K562 (cell line): ENCODE measurements at regions not wholly inside any gene's neighbourhood (a gene's known extent, or its start where the extent isn't known, plus 50 kb on each side); places are given as distances from the start of the nearest gene placed in this dataset.

Experiments used
- CBFA2T3 ChIP-seq: fragments of 450-650 bp; IDR thresholded peaks from 2 replicates; pipeline ENCODE4 v1.6.1; 2017
- CBX3 ChIP-seq, 2 experiments: IDR thresholded peaks; 1 replicate in 1 of 2; 2 replicates in 1 of 2; pipeline ENCODE4 v1.6.1; 2012; ENCODE audit warnings: inconsistent platforms in 2 of 2, low read length in 2 of 2, borderline replicate concordance in 1 of 2, control low read depth in 1 of 2
- CCAR2 ChIP-seq: fragments of 200-400 bp; formaldehyde crosslinking; IDR thresholded peaks from 2 replicates; pipeline ENCODE4 v1.6.1; 2017; ENCODE audit warnings: mild to moderate bottlenecking, low read depth, low read length
- CTBP1 ChIP-seq: fragments of 450-650 bp; IDR thresholded peaks from 2 replicates; pipeline ENCODE4 v1.6.1; 2016; ENCODE audit warnings: borderline replicate concordance
- DIDO1 ChIP-seq: fragments of 450-650 bp; IDR thresholded peaks from 2 replicates; pipeline ENCODE4 v1.6.1; 2016; ENCODE audit warnings: low read depth, missing biosample characterization, missing genetic modification characterization
- GMEB1 ChIP-seq: fragments of 250-450 bp; sonication (Bioruptor Pico); IDR thresholded peaks from 2 replicates; pipeline ENCODE4 v1.4.0; 2020; ENCODE audit warnings: mild to moderate bottlenecking
- HMGN3 ChIP-seq: IDR thresholded peaks from 2 replicates; pipeline ENCODE4 v1.6.1; 2011; ENCODE audit warnings: borderline replicate concordance, low read depth, mild to moderate bottlenecking, mixed read lengths, low read length; ENCODE audit not compliant: insufficient read length; ENCODE audit errors: extremely low read depth
- MAFG ChIP-seq: fragments of 450-650 bp; conservative IDR thresholded peaks from 2 replicates; pipeline ENCODE4 v1.6.1; 2016; ENCODE audit warnings: missing genetic modification characterization, missing compliant biosample characterization
- MEIS2 ChIP-seq: fragments of 450-650 bp; IDR thresholded peaks from 2 replicates; pipeline ENCODE4 v1.6.1; 2014; ENCODE audit warnings: mild to moderate bottlenecking; ENCODE audit not compliant: partially characterized antibody
- MLLT1 ChIP-seq, 2 experiments: fragments of 450-650 bp; IDR thresholded peaks; 2 replicates each; pipeline ENCODE4 v1.6.1; 2016
- MNT ChIP-seq, 2 experiments: fragments of 450-650 bp; conservative IDR thresholded peaks; 2 replicates each; pipeline ENCODE4 v1.6.1; 2017; ENCODE audit warnings: mild to moderate bottlenecking in 2 of 2, moderate library complexity in 2 of 2
- NFE2L1 ChIP-seq: fragments of 450-650 bp; IDR thresholded peaks from 2 replicates; pipeline ENCODE4 v1.6.1; 2016; ENCODE audit warnings: missing genetic modification characterization, low read depth, mild to moderate bottlenecking, missing compliant biosample characterization, moderate library complexity, borderline replicate concordance
- PHF21A ChIP-seq: fragments of 450-650 bp; IDR thresholded peaks from 2 replicates; pipeline ENCODE4 v1.6.1; 2017; ENCODE audit warnings: low read depth, borderline replicate concordance
- PPARD ChIP-seq: fragments of 250-450 bp; sonication (Bioruptor Pico); IDR thresholded peaks from 2 replicates; pipeline ENCODE4 v1.8.0; 2022; ENCODE audit warnings: inconsistent platforms, mild to moderate bottlenecking, moderate library complexity
- TAF9B ChIP-seq: fragments of 450-650 bp; IDR thresholded peaks from 2 replicates; pipeline ENCODE4 v1.6.1; 2018; ENCODE audit warnings: mild to moderate bottlenecking; ENCODE audit not compliant: partially characterized antibody
- TEAD4 ChIP-seq, 2 experiments: sonication (generic) in 1 of 2; formaldehyde crosslinking in 1 of 2; IDR thresholded peaks; 2 replicates each; pipeline versions ENCODE4 v1.6.1 to v1.8.0; 2012 to 2022; ENCODE audit warnings: borderline replicate concordance in 1 of 2, inconsistent platforms in 1 of 2, low read length in 1 of 2, mild to moderate bottlenecking in 1 of 2, missing genetic modification reagents in 1 of 2
- THRAP3 ChIP-seq: fragments of 450-650 bp; IDR thresholded peaks from 2 replicates; pipeline ENCODE4 v1.6.1; 2016; ENCODE audit warnings: mild to moderate bottlenecking, inconsistent platforms, borderline replicate concordance
- VEZF1 ChIP-seq: fragments of 200-800 bp; sonication (Bioruptor generic); IDR thresholded peaks from 2 replicates; pipeline ENCODE4 v1.6.1; 2017; ENCODE audit warnings: missing genetic modification characterization, missing compliant biosample characterization
- YY1 ChIP-seq, 3 experiments: IDR thresholded peaks; 2 replicates each; pipeline ENCODE4 v1.6.1; 2011; ENCODE audit warnings: low read length in 2 of 3, mild to moderate bottlenecking in 2 of 3, moderate library complexity in 2 of 3, borderline replicate concordance in 1 of 3, control low read depth in 1 of 3, low read depth in 1 of 3; ENCODE audit not compliant: insufficient read depth in 3 of 3, insufficient replicate concordance in 2 of 3, control insufficient read depth in 1 of 3, insufficient read length in 1 of 3; ENCODE audit errors: extremely low read depth in 1 of 3
- ZNF655 ChIP-seq: fragments of 250-450 bp; sonication (Bioruptor Pico); IDR thresholded peaks from 2 replicates; pipeline ENCODE4 v1.5.0; 2021

GRCh38 chr2:810397-810796, 133.2 kb upstream of the TMEM18 start (continued):
- TF ChIP-seq MAFG (no peak), GMEB1 (CRISPR knock-in tag) (no peak), NFE2L1 (tag) (no peak), PPARD (CRISPR knock-in tag) (no peak), VEZF1 (no peak), DIDO1 (no peak), PHF21A (no peak), MLLT1 (IDR thresholded peaks at IDR 0.05) (no peak), CBX3 (IDR thresholded peaks at IDR 0.05; ENCODE audit: borderline replicate concordance in 1 of 2, low read length in 2 of 2) (peak in 1 of 2 experiments; percentile 33; a peak in 1 of 3 replicates), ZNF655 (CRISPR knock-in tag) (no peak), CCAR2 (no peak), TEAD4 (IDR thresholded peaks at IDR 0.05; ENCODE audit: low read length) (peak; percentile 62), TEAD4 (CRISPR knock-in tag; IDR thresholded peaks at IDR 0.05; ENCODE audit: borderline replicate concordance) (no peak), MEIS2 (peak; percentile 55), THRAP3 (no peak), MNT (conservative IDR thresholded peaks at IDR 0.05) (peak in 1 of 2 experiments; percentile 49; a peak in 1 of 4 replicates), CTBP1 (peak; percentile 63; the same call in 1 of the 2 replicates), CBFA2T3 (peak; percentile 79), TAF9B (no peak), YY1 (IDR thresholded peaks at IDR 0.05; ENCODE audit: borderline replicate concordance in 1 of 3, control insufficient read depth in 1 of 3, extremely low read depth in 1 of 3, insufficient read depth in 3 of 3, insufficient read length in 1 of 3, insufficient replicate concordance in 2 of 3, low read depth in 1 of 3, low read length in 2 of 3) (no peak), HMGN3 (no peak)
